Astrocyte of the cerebellum (primary cell): ENCODE measurements at regions not wholly inside any gene's neighbourhood (a gene's known extent, or its start where the extent isn't known, plus 50 kb on each side); places are given as distances from the start of the nearest gene placed in this dataset.

ENCODE experiments used
- DNase-seq: peaks from one replicate; pipeline ENCODE4 v3.0.0-alpha.2; 2011; ENCODE audit warnings: low read depth
- H3K4me3 ChIP-seq: 2 replicates; pipeline ENCODE4 v1.5.1; 2011; ENCODE audit warnings: mild to moderate bottlenecking, low read depth, low read length, moderate library complexity
- in situ Hi-C: cut with HindIII; loops from 2 replicates; pipeline ENCODE4 v1.10.0; 2017; ENCODE audit warnings: low sequenced_read_pairs
- TF ChIP-seq, protein P1 (sequence below): IDR thresholded peaks from 2 replicates; pipeline ENCODE4 v1.5.1; 2012; ENCODE audit warnings: low read length, low read depth, moderate library complexity, mild to moderate bottlenecking; ENCODE audit errors: missing control alignments

GRCh38 chr7:46658281-46658680, 737.2 kb upstream of the IGFBP3 start:
- in situ Hi-C loops, result no loop called here
- no peak overlapping the region for H3K4me3 ChIP-seq
- DNase-seq, result peak; percentile 49
- TF ChIP-seq, protein P1, sequence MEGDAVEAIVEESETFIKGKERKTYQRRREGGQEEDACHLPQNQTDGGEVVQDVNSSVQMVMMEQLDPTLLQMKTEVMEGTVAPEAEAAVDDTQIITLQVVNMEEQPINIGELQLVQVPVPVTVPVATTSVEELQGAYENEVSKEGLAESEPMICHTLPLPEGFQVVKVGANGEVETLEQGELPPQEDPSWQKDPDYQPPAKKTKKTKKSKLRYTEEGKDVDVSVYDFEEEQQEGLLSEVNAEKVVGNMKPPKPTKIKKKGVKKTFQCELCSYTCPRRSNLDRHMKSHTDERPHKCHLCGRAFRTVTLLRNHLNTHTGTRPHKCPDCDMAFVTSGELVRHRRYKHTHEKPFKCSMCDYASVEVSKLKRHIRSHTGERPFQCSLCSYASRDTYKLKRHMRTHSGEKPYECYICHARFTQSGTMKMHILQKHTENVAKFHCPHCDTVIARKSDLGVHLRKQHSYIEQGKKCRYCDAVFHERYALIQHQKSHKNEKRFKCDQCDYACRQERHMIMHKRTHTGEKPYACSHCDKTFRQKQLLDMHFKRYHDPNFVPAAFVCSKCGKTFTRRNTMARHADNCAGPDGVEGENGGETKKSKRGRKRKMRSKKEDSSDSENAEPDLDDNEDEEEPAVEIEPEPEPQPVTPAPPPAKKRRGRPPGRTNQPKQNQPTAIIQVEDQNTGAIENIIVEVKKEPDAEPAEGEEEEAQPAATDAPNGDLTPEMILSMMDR, result no peak

GRCh38 chr7:46654546-46655443, 733.7 kb upstream of the IGFBP3 start:
- no peak for DNase-seq
- TF ChIP-seq, protein P1, result no peak
- H3K4me3 ChIP-seq, result no peak overlapping the region
- in situ Hi-C loops, result no loop called here

- DNase-seq, result no peak
- TF ChIP-seq, protein P1, result no peak
- H3K4me3 ChIP-seq, result no peak overlapping the region
- in situ Hi-C loops, result no loop called here
Measured at GRCh38 chr7:46653848-46654247, 732.8 kb upstream of the IGFBP3 start.

- in situ Hi-C loops, result no loop called here
- H3K4me3 ChIP-seq, result no peak overlapping the region
- TF ChIP-seq, protein P1, result no peak
- DNase-seq, result no peak
Measured at GRCh38 chr7:46652317-46652716, 731.2 kb upstream of the IGFBP3 start.

DNA sequence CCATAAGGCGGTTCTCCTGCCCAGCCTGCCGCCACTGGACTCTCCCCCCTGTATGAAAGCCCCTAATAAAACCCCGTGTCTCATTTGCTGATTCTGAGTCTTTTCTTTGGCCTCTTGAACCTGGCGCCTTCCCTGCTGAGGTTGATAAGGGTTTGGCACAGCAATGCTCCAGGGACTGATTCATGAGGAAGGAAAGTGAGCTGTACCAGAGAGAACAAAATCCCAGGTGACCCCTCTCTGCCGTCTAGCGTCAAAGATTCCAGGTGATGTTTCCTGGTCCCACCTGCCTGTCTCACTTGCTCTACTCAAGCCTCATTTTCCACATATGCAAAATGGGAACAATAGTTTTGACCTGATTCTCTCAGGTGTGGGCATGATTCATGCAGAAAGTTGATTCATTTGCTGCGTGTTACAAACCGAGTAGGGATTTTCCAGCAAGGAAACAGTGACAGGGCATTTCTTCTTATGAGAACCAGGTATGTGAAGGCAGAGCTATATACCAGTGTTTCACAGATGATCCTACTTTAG, 730.6 kb upstream of the IGFBP3 start:
- in situ Hi-C loops, result no loop called here
- DNase-seq, result no peak
- H3K4me3 ChIP-seq, result no peak overlapping the region
- TF ChIP-seq, protein P1, result no peak

DNA sequence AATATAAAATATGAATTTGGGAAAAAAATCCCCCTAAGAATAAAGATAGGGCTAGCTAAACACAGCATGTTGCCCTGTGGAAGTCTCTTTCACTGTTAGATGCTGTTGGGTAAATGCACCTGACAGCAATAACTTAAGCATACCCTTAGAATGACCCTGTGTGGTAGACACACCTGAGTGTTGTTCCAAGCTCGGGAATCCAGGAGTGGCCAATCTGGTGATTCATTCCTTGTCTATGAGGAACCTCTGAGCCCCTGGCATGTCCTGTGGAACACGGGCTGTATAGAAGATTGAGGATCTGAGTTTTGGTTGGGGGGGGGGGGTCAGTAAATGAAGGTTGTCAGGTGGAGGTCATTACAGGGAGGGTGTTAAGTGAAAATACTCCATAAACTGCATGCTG, 730.0 kb upstream of the IGFBP3 start:
- in situ Hi-C loops, result no loop called here
- no peak overlapping the region for H3K4me3 ChIP-seq
- TF ChIP-seq, protein P1, result no peak
- no peak for DNase-seq
